AG10803 (cell line): ENCODE measurements at regions not wholly inside any gene's neighbourhood (a gene's known extent, or its start where the extent isn't known, plus 50 kb on each side); places are given as distances from the start of the nearest gene placed in this dataset.

Experiments
- DNase-seq: peaks from one replicate; pipeline ENCODE4 v3.0.0; 2010; ENCODE audit warnings: low read depth
- H3K4me3 ChIP-seq: 2 replicates; pipeline ENCODE4 v1.5.1; 2011; ENCODE audit warnings: mild to moderate bottlenecking, low read length, control low read depth
- TF ChIP-seq, protein P1 (sequence below): conservative IDR thresholded peaks from 2 replicates; pipeline ENCODE4 v1.5.1; 2011; ENCODE audit warnings: mild to moderate bottlenecking, low read length, control low read depth, inconsistent platforms

- DNase-seq, result no peak
- TF ChIP-seq, protein P1, sequence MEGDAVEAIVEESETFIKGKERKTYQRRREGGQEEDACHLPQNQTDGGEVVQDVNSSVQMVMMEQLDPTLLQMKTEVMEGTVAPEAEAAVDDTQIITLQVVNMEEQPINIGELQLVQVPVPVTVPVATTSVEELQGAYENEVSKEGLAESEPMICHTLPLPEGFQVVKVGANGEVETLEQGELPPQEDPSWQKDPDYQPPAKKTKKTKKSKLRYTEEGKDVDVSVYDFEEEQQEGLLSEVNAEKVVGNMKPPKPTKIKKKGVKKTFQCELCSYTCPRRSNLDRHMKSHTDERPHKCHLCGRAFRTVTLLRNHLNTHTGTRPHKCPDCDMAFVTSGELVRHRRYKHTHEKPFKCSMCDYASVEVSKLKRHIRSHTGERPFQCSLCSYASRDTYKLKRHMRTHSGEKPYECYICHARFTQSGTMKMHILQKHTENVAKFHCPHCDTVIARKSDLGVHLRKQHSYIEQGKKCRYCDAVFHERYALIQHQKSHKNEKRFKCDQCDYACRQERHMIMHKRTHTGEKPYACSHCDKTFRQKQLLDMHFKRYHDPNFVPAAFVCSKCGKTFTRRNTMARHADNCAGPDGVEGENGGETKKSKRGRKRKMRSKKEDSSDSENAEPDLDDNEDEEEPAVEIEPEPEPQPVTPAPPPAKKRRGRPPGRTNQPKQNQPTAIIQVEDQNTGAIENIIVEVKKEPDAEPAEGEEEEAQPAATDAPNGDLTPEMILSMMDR, result no peak
- H3K4me3 ChIP-seq, result no peak overlapping the region
Observed at GRCh38 chr6:106801256-106801655, 171.9 kb downstream of the QRSL1 start.

GRCh38 chr6:106800379-106800778 is 171.0 kb downstream of the QRSL1 start:
- no peak overlapping the region for H3K4me3 ChIP-seq
- TF ChIP-seq, protein P1, result no peak
- DNase-seq, result no peak

GRCh38 chr6:106799031-106799894 is 169.9 kb downstream of the QRSL1 start:
- TF ChIP-seq, protein P1, result no peak
- no peak overlapping the region for H3K4me3 ChIP-seq
- peak; percentile 59 for DNase-seq

DNA sequence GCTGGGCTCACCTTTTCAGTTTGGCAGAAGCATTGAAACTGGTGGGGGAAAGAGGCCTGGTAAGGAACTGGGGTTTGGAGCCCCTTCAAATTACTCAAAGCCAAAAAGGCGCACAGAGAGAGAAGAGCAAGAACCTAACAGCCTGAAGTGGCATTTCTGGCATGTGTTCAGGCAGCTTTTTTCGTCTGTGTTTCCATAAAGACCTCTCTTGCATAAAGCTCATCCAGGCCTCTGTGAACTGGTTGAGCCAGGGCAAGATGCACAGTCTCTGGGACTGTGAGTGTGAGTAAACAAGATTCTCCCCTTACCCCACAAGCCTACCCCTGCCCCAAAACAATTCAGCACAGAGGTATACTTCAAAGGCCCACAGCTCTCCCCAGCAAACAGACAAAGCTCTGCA is 167.8 kb downstream of the QRSL1 start:
- TF ChIP-seq, protein P1, result no peak
- DNase-seq, result no peak
- H3K4me3 ChIP-seq, result no peak overlapping the region

- no peak overlapping the region for H3K4me3 ChIP-seq
- no peak for DNase-seq
- TF ChIP-seq, protein P1, result no peak
Observed at GRCh38 chr6:106796781-106797180, 167.4 kb downstream of the QRSL1 start.

GRCh38 chr6:106794129-106794528 is 164.8 kb downstream of the QRSL1 start:
- TF ChIP-seq, protein P1, result no peak
- DNase-seq, result no peak
- no peak overlapping the region for H3K4me3 ChIP-seq

GRCh38 chr6:106792536-106793236 is 163.3 kb downstream of the QRSL1 start:
- no peak overlapping the region for H3K4me3 ChIP-seq
- TF ChIP-seq, protein P1, result no peak
- DNase-seq, result no peak
